ENCODE measurements at regions not wholly inside any gene's neighbourhood (a gene's known extent, or its start where the extent isn't known, plus 50 kb on each side); places are given as distances from the start of the nearest gene placed in this dataset.
"Not testable (repeated sequence)": the region's sequence is repeated elsewhere in the genome, so short reads cannot be mapped to it uniquely, and the experiment has no call there.

GRCh38 chr5:45162974-45163373 lies 354.2 kb downstream of the MRPS30 start:
- intact Hi-C loops (cut with DNase I), result no loop called here

GRCh38 chr5:45171563-45171962 lies 362.8 kb downstream of the MRPS30 start:
- DNase-seq (ENCODE audit: missing footprints) (no peak), ATAC-seq (no peak)
- intact Hi-C loops (cut with DNase I), result no loop called here

More at GRCh38 chr5:45162974-45163373, 354.2 kb downstream of the MRPS30 start:
- DNase-seq (ENCODE audit: missing footprints) (no peak), ATAC-seq (no peak)

GRCh38 chr5:45172634-45173033 lies 363.9 kb downstream of the MRPS30 start:
- intact Hi-C loops (cut with DNase I); DNase-seq (ENCODE audit: missing footprints); ATAC-seq: not testable (repeated sequence)

GRCh38 chr5:45179686-45180085 lies 370.9 kb downstream of the MRPS30 start:
- ATAC-seq (no peak), DNase-seq (ENCODE audit: missing footprints) (no peak)
- intact Hi-C loops (cut with DNase I), result no loop called here

GRCh38 chr5:45189042-45189441 lies 380.3 kb downstream of the MRPS30 start:
- DNase-seq (ENCODE audit: missing footprints), result no peak
- ATAC-seq, result no peak
- intact Hi-C loops (cut with DNase I), result no loop called here

- ATAC-seq (no peak), DNase-seq (ENCODE audit: missing footprints) (no peak)
- intact Hi-C loops (cut with DNase I), result no loop called here
These were observed 380.7 kb downstream of the MRPS30 start for GRCh38 chr5:45189481-45189880.

- ATAC-seq (no peak), DNase-seq (ENCODE audit: missing footprints) (no peak)
- intact Hi-C loops (cut with DNase I), result no loop called here
These were observed 386.3 kb downstream of the MRPS30 start for GRCh38 chr5:45195026-45195425.
